Astrocyte (in vitro differentiated cells and primary cell): ENCODE measurements at regions not wholly inside any gene's neighbourhood (a gene's known extent, or its start where the extent isn't known, plus 50 kb on each side); places are given as distances from the start of the nearest gene placed in this dataset.

Experiments
- EZH2 ChIP-seq: IDR thresholded peaks from 2 replicates; pipeline ENCODE4 v1.6.1; 2012; ENCODE audit warnings: mild to moderate bottlenecking, low read length, inconsistent platforms; ENCODE audit not compliant: insufficient read depth
- TF ChIP-seq, protein P1 (sequence below): IDR thresholded peaks from 2 replicates; pipeline ENCODE4 v1.5.1; 2011; ENCODE audit warnings: low read depth, mild to moderate bottlenecking, inconsistent platforms, low read length, moderate library complexity; ENCODE audit not compliant: insufficient read depth

DNA sequence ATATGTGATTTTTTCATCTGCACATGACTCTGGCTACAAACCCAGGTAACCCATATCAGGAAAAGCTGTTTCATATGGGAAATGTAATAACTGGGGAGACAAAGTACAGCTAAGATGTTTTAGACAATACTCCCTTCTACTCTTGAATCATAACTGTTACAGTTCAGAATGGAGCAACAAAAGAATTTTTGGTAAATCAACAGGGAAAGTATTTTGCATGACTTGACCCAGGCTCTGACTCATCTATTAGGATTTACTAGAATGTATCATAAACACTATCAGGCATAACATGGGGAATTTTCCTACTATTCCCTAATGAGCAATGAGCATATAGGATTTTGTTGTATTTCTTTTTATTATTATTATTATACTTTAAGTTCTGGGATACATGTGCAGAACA is 553.0 kb downstream of the SLC16A7 start:
- TF ChIP-seq, protein P1, sequence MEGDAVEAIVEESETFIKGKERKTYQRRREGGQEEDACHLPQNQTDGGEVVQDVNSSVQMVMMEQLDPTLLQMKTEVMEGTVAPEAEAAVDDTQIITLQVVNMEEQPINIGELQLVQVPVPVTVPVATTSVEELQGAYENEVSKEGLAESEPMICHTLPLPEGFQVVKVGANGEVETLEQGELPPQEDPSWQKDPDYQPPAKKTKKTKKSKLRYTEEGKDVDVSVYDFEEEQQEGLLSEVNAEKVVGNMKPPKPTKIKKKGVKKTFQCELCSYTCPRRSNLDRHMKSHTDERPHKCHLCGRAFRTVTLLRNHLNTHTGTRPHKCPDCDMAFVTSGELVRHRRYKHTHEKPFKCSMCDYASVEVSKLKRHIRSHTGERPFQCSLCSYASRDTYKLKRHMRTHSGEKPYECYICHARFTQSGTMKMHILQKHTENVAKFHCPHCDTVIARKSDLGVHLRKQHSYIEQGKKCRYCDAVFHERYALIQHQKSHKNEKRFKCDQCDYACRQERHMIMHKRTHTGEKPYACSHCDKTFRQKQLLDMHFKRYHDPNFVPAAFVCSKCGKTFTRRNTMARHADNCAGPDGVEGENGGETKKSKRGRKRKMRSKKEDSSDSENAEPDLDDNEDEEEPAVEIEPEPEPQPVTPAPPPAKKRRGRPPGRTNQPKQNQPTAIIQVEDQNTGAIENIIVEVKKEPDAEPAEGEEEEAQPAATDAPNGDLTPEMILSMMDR: no peak
- TF ChIP-seq EZH2: no peak
